ENCODE measurements at regions not wholly inside any gene's neighbourhood (a gene's known extent, or its start where the extent isn't known, plus 50 kb on each side); places are given as distances from the start of the nearest gene placed in this dataset.
"Not testable (repeated sequence)": the region's sequence is repeated elsewhere in the genome, so short reads cannot be mapped to it uniquely, and the experiment has no call there.

DNA sequence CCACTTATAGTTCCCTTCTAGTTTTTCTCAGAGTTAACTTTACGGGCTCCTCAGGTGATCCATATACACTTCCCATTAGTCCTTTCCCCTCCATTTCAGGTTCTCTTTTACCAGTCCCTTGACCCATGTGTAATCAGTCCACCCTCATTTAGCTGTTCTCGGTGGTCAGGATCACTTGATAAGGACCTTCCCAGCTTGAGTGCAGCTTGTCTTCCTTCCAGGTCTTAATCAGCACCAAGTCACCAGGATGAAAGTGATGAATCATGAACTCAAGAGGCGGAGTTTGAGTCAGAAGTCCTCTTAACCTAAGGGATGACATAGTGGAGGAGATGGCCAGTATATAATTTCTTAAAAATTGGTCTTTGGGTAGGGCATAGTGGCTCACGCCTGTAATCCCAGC lies 63.1 kb upstream of the CNTNAP2 start:
- FAIRE-seq (no peak), DNase-seq (ENCODE audit: low read depth, low spot score) (no peak), ATAC-seq (no peak)
- intact Hi-C loops (cut with micrococcal nuclease; ENCODE audit: unreplicated experiment) (no loop called here), in situ Hi-C loops (cut with MboI) (no loop called here)
- Histone ChIP-seq H3K4me2 (ENCODE audit: control insufficient read depth, insufficient read depth) (no peak overlapping the region), H4K20me1 (ENCODE audit: control insufficient read depth, insufficient read depth) (no peaks in the 10 kb centered on the region), H3K4me3 (no peak overlapping the region), H3K27ac (ENCODE audit: control insufficient read depth, insufficient read depth) (no peak overlapping the region), H3K9ac (ENCODE audit: control insufficient read depth, insufficient read depth, low read length) (no peak overlapping the region), H3K79me2 (ENCODE audit: control insufficient read depth, insufficient read depth, low read length) (no peaks in the 10 kb centered on the region), H3K36me3 (ENCODE audit: control insufficient read depth in 2 of 2, insufficient read depth in 2 of 2, low read length in 1 of 2) (no peaks in the 10 kb centered on the region), H2AFZ (ENCODE audit: control insufficient read depth, low read depth, low read length) (no peak overlapping the region), H3K9me3 (replicated peaks; ENCODE audit: control insufficient read depth, insufficient read depth, low read length) (no peaks in the 10 kb centered on the region), H3K27me3 (replicated peaks in 1 of 2; ENCODE audit: control insufficient read depth in 2 of 2, insufficient read depth in 2 of 2, low read length in 1 of 2) (no peaks in the 10 kb centered on the region), H3K4me1 (ENCODE audit: control insufficient read depth, insufficient read depth, low read length) (no peaks in the 10 kb centered on the region)
- ChIA-PET CTCF (interaction anchor here (0.7 kb wide), 1 partner anchor 169 kb away, joined by 3 read pairs; no protein-coding TSS in a partner anchor), RAD21 (ENCODE audit: unreplicated experiment) (no interaction called here), POLR2A (no interaction called here), SMC1A (ENCODE audit: uncharacterized antibody, unreplicated experiment) (no interaction called here)
- WGBS (ENCODE audit: insufficient coverage, insufficient replicate concordance, low lambda C conversion rate, missing lambda C conversion rate), result 25% methylated on average over 4 of the region's 4 CpGs
- TF ChIP-seq SMAD1 (IDR thresholded peaks at IDR 0.05; ENCODE audit: low read depth, partially characterized antibody) (no peak), RB1 (IDR thresholded peaks at IDR 0.05; ENCODE audit: borderline replicate concordance) (no peak), ZNF207 (IDR thresholded peaks at IDR 0.05; ENCODE audit: borderline replicate concordance) (no peak), NFIC (IDR thresholded peaks at IDR 0.05; ENCODE audit: low read depth, low read length) (no peak), SIX5 (IDR thresholded peaks at IDR 0.05; ENCODE audit: low read depth, low read length, severe bottlenecking) (no peak), RELA (IDR thresholded peaks at IDR 0.05; ENCODE audit: borderline replicate concordance, partially characterized antibody) (no peak), POLR2AphosphoS2 (IDR thresholded peaks at IDR 0.05; ENCODE audit: low read depth, low read length) (no peak), MYC (IDR thresholded peaks at IDR 0.05; ENCODE audit: insufficient read depth, insufficient read length, insufficient replicate concordance, low read length, severe bottlenecking) (no peak), RFX5 (IDR thresholded peaks at IDR 0.05; ENCODE audit: low read depth, low read length) (no peak)
- TF ChIP-seq, protein P1, sequence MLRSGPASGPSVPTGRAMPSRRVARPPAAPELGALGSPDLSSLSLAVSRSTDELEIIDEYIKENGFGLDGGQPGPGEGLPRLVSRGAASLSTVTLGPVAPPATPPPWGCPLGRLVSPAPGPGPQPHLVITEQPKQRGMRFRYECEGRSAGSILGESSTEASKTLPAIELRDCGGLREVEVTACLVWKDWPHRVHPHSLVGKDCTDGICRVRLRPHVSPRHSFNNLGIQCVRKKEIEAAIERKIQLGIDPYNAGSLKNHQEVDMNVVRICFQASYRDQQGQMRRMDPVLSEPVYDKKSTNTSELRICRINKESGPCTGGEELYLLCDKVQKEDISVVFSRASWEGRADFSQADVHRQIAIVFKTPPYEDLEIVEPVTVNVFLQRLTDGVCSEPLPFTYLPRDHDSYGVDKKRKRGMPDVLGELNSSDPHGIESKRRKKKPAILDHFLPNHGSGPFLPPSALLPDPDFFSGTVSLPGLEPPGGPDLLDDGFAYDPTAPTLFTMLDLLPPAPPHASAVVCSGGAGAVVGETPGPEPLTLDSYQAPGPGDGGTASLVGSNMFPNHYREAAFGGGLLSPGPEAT (IDR thresholded peaks at IDR 0.05; ENCODE audit: low read depth), result no peak
- no TSS peak for BruUV-seq (replicated peaks)

DNA sequence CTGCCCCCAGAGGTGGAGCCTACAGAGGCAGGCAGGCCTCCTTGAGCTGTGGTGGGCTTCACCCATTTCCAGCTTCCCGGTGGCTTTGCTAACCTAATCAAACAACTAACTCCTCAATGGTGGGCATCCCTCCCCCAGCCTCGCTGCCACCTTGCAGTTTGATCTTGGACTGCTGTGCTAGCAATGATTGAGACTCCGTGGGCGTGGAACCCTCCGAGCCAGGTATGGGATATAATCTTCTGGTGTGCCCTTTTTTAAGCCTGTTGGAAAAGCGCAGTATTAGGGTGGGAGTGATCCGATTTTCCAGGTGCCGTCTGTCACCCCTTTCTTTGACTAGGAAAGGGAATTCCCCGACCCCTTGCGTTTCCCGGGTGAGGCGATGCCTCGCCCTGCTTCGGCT lies 73.3 kb upstream of the CNTNAP2 start:
- 46% methylated on average over 12 of the region's 14 CpGs for WGBS (ENCODE audit: insufficient coverage, insufficient replicate concordance, low lambda C conversion rate, missing lambda C conversion rate)
- intact Hi-C loops (cut with micrococcal nuclease; ENCODE audit: unreplicated experiment), result not testable (repeated sequence)

More for the DNA sequence above, 73.3 kb upstream of the CNTNAP2 start:
- ATAC-seq; H3K9me3 ChIP-seq (replicated peaks; ENCODE audit: control insufficient read depth, insufficient read depth, low read length); SMC1A ChIA-PET (ENCODE audit: uncharacterized antibody, unreplicated experiment); BruUV-seq (replicated peaks); CTCF ChIA-PET; H3K4me1 ChIP-seq (ENCODE audit: control insufficient read depth, insufficient read depth, low read length); RAD21 ChIA-PET (ENCODE audit: unreplicated experiment); H3K27ac ChIP-seq (ENCODE audit: control insufficient read depth, insufficient read depth); in situ Hi-C loops (cut with MboI); POLR2A ChIA-PET; H3K4me3 ChIP-seq; H3K4me2 ChIP-seq (ENCODE audit: control insufficient read depth, insufficient read depth); H3K79me2 ChIP-seq (ENCODE audit: control insufficient read depth, insufficient read depth, low read length); H3K9ac ChIP-seq (ENCODE audit: control insufficient read depth, insufficient read depth, low read length); H2AFZ ChIP-seq (ENCODE audit: control insufficient read depth, low read depth, low read length); FAIRE-seq; H3K36me3 ChIP-seq (ENCODE audit: control insufficient read depth in 2 of 2, insufficient read depth in 2 of 2, low read length in 1 of 2); DNase-seq (ENCODE audit: low read depth, low spot score); H4K20me1 ChIP-seq (ENCODE audit: control insufficient read depth, insufficient read depth); H3K27me3 ChIP-seq (replicated peaks in 1 of 2; ENCODE audit: control insufficient read depth in 2 of 2, insufficient read depth in 2 of 2, low read length in 1 of 2): not testable (repeated sequence)
